KMS-11 (cell line): ENCODE measurements at regions not wholly inside any gene's neighbourhood (a gene's known extent, or its start where the extent isn't known, plus 50 kb on each side); places are given as distances from the start of the nearest gene placed in this dataset.
"Not testable (repeated sequence)": the region's sequence is repeated elsewhere in the genome, so short reads cannot be mapped to it uniquely, and the experiment has no call there.

Experiments
- H2AFZ ChIP-seq: fragments of 200-600 bp; sonication (generic); 2 replicates; pipeline ENCODE4 v1.6.1; 2016; ENCODE audit warnings: antibody characterized with exemption, mixed run types, low read depth
- H3K27ac ChIP-seq: fragments of 200-600 bp; sonication (generic); 2 replicates; pipeline ENCODE4 v1.6.1; 2016; ENCODE audit warnings: mild to moderate bottlenecking, mixed run types
- H3K27me3 ChIP-seq: fragments of 200-600 bp; sonication (generic); 2 replicates; pipeline ENCODE4 v1.6.1; 2017; ENCODE audit warnings: mild to moderate bottlenecking, low read depth, mixed run types, moderate library complexity; ENCODE audit not compliant: insufficient read depth
- H3K36me3 ChIP-seq: fragments of 200-600 bp; sonication (generic); 2 replicates; pipeline ENCODE4 v1.6.1; 2017; ENCODE audit warnings: mild to moderate bottlenecking, mixed run types; ENCODE audit not compliant: insufficient read depth
- H3K4me1 ChIP-seq: fragments of 200-600 bp; sonication (generic); 2 replicates; pipeline ENCODE4 v1.6.1; 2016; ENCODE audit warnings: mild to moderate bottlenecking, low read depth, mixed run types; ENCODE audit not compliant: poor library complexity, severe bottlenecking
- H3K4me2 ChIP-seq: fragments of 200-600 bp; sonication (generic); 2 replicates; pipeline ENCODE4 v1.7.0; 2016; ENCODE audit warnings: mild to moderate bottlenecking, mixed run types
- H3K4me3 ChIP-seq: fragments of 200-600 bp; sonication (generic); IDR thresholded peaks from 2 replicates; pipeline ENCODE4 v1.6.1; 2017; ENCODE audit warnings: low read depth, low read length, mixed read lengths; ENCODE audit not compliant: insufficient read depth
- H3K79me2 ChIP-seq: fragments of 200-600 bp; sonication (generic); 2 replicates; pipeline ENCODE4 v1.6.1; 2016; ENCODE audit warnings: low read depth, mixed run types; ENCODE audit not compliant: insufficient read depth
- H3K9ac ChIP-seq: fragments of 200-600 bp; sonication (generic); 2 replicates; pipeline ENCODE4 v1.6.1; 2016; ENCODE audit warnings: mild to moderate bottlenecking, mixed run types
- H4K20me1 ChIP-seq: fragments of 200-600 bp; sonication (generic); 2 replicates; pipeline ENCODE4 v1.6.1; 2016; ENCODE audit warnings: mild to moderate bottlenecking, mixed run types; ENCODE audit not compliant: insufficient read depth
- TF ChIP-seq, protein P1 (sequence below): fragments of 200-600 bp; sonication (generic); conservative IDR thresholded peaks from 2 replicates; pipeline ENCODE4 v1.6.1; 2017; ENCODE audit warnings: low read depth, mild to moderate bottlenecking, antibody characterized with exemption, low read length, moderate library complexity, mixed read lengths

GRCh38 chr16:6701096-6701495 lies 631.5 kb upstream of the RBFOX1 start:
- Histone ChIP-seq H3K9ac (no peak overlapping the region), H4K20me1 (no peaks in the 10 kb centered on the region), H3K4me1 (no peaks in the 10 kb centered on the region), H3K4me3 (no peak overlapping the region), H3K4me2 (no peak overlapping the region), H3K79me2 (no peaks in the 10 kb centered on the region), H3K36me3 (no peaks in the 10 kb centered on the region), H3K27me3 (no peaks in the 10 kb centered on the region), H3K27ac (no peak overlapping the region), H2AFZ (no peak overlapping the region)
- TF ChIP-seq, protein P1, sequence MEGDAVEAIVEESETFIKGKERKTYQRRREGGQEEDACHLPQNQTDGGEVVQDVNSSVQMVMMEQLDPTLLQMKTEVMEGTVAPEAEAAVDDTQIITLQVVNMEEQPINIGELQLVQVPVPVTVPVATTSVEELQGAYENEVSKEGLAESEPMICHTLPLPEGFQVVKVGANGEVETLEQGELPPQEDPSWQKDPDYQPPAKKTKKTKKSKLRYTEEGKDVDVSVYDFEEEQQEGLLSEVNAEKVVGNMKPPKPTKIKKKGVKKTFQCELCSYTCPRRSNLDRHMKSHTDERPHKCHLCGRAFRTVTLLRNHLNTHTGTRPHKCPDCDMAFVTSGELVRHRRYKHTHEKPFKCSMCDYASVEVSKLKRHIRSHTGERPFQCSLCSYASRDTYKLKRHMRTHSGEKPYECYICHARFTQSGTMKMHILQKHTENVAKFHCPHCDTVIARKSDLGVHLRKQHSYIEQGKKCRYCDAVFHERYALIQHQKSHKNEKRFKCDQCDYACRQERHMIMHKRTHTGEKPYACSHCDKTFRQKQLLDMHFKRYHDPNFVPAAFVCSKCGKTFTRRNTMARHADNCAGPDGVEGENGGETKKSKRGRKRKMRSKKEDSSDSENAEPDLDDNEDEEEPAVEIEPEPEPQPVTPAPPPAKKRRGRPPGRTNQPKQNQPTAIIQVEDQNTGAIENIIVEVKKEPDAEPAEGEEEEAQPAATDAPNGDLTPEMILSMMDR = no peak

- no peaks in the 10 kb centered on the region for H3K4me1 ChIP-seq
- H2AFZ ChIP-seq = no peak overlapping the region
- no peaks in the 10 kb centered on the region for H3K27me3 ChIP-seq
- no peaks in the 10 kb centered on the region for H3K79me2 ChIP-seq
- no peaks in the 10 kb centered on the region for H4K20me1 ChIP-seq
- TF ChIP-seq, protein P1 = no peak
- no peak overlapping the region for H3K4me2 ChIP-seq
- no peak overlapping the region for H3K4me3 ChIP-seq
- H3K9ac ChIP-seq = no peak overlapping the region
- H3K27ac ChIP-seq = no peak overlapping the region
- no peaks in the 10 kb centered on the region for H3K36me3 ChIP-seq
Observed at GRCh38 chr16:6698548-6698947, 634.1 kb upstream of the RBFOX1 start.

GRCh38 chr16:6695666-6696065 lies 637.0 kb upstream of the RBFOX1 start:
- H3K27ac ChIP-seq = no peak overlapping the region
- no peaks in the 10 kb centered on the region for H4K20me1 ChIP-seq
- no peaks in the 10 kb centered on the region for H3K4me1 ChIP-seq
- no peaks in the 10 kb centered on the region for H3K79me2 ChIP-seq
- H3K4me2 ChIP-seq = no peak overlapping the region
- TF ChIP-seq, protein P1 = no peak
- H2AFZ ChIP-seq = no peak overlapping the region
- no peak overlapping the region for H3K9ac ChIP-seq
- no peaks in the 10 kb centered on the region for H3K27me3 ChIP-seq
- no peak overlapping the region for H3K4me3 ChIP-seq
- H3K36me3 ChIP-seq = no peaks in the 10 kb centered on the region

GRCh38 chr16:6694636-6695035 lies 638.0 kb upstream of the RBFOX1 start:
- H3K4me1 ChIP-seq = no peaks in the 10 kb centered on the region
- no peaks in the 10 kb centered on the region for H4K20me1 ChIP-seq
- H3K27me3 ChIP-seq = no peaks in the 10 kb centered on the region
- no peak overlapping the region for H3K9ac ChIP-seq
- no peak overlapping the region for H3K4me2 ChIP-seq
- no peaks in the 10 kb centered on the region for H3K79me2 ChIP-seq
- TF ChIP-seq, protein P1 = no peak
- H3K27ac ChIP-seq = no peak overlapping the region
- H2AFZ ChIP-seq = no peak overlapping the region
- no peak overlapping the region for H3K4me3 ChIP-seq
- no peaks in the 10 kb centered on the region for H3K36me3 ChIP-seq

- H3K9ac ChIP-seq, H3K36me3 ChIP-seq, H3K79me2 ChIP-seq, H3K4me1 ChIP-seq, H3K4me3 ChIP-seq, H2AFZ ChIP-seq, H3K27ac ChIP-seq, H3K27me3 ChIP-seq, H4K20me1 ChIP-seq, H3K4me2 ChIP-seq: not testable (repeated sequence)
Observed at GRCh38 chr16:6693418-6693817, 639.2 kb upstream of the RBFOX1 start.
